Lower leg skin (tissue), 4 donors: ENCODE measurements at regions not wholly inside any gene's neighbourhood (a gene's known extent, or its start where the extent isn't known, plus 50 kb on each side); places are given as distances from the start of the nearest gene placed in this dataset.

Experiments used
- DNase-seq, 2 donors: peaks; one replicate each; pipeline ENCODE4 v3.0.0-alpha.2; 2019; ENCODE audit warnings: low spot score in 2 of 2
- H3K4me3 ChIP-seq: fragments of 200-600 bp; sonication (generic); 2 replicates; pipeline ENCODE4 v1.5.1; 2017; ENCODE audit warnings: mild to moderate bottlenecking, low read depth; ENCODE audit not compliant: poor library complexity, severe bottlenecking
- POLR2A ChIP-seq, 2 donors: fragments of 450-650 bp; IDR thresholded peaks; one replicate each; pipeline ENCODE4 v1.6.1; 2016 to 2017; ENCODE audit warnings: antibody characterized with exemption in 2 of 2, mild to moderate bottlenecking in 1 of 2, moderate library complexity in 1 of 2
- WGBS, 2 donors: methylation state at CpG; one replicate each; pipeline ENCODE4 v1.1.5; 2018; 5-methylcytosine and 5-hydroxymethylcytosine counted together
- intact Hi-C: fragments of 100-400 bp; cut with DNase I; formaldehyde crosslinking; loops from one replicate; pipeline ENCODE4 v1.15.0; 2023; ENCODE audit warnings: low total_unique reads
- TF ChIP-seq, protein P1 (sequence below), 3 donors: fragments of 450-650 bp; IDR thresholded peaks; one replicate each; pipeline ENCODE4 v1.5.1; 2016; ENCODE audit warnings: antibody characterized with exemption in 3 of 3, mild to moderate bottlenecking in 3 of 3, moderate library complexity in 2 of 3

DNA sequence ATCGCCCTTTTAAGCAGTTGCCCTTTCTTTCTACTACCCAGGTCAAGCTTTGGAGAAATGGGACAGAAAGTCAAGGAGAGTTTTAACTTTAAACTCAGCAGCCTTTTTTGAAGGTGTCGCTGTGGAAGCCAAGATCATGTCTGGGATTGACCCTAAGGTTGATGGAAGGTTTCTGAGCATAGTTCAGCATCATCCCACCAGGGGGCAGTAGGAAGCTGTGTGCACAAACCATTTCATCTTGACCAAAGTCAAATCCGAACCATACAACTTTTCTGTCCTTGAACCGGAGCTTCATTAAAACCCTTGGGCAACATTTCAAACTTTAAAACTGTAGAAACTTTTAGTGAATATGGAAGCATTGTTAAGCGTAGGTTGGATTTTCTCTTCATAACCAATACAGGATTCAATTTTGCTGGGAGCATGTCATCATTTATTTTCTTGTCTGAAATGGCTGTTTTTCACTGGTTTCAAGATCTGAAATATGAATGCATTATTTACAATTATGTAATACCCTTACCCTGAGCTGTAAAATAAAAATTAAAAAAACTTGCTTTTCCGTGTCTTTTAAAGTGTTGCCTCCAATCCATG, 214.4 kb upstream of the KIAA1217 start:
- 24 to 32% methylated on average over 6 of the region's 6 CpGs for WGBS, 2 donors
- TF ChIP-seq, protein P1, sequence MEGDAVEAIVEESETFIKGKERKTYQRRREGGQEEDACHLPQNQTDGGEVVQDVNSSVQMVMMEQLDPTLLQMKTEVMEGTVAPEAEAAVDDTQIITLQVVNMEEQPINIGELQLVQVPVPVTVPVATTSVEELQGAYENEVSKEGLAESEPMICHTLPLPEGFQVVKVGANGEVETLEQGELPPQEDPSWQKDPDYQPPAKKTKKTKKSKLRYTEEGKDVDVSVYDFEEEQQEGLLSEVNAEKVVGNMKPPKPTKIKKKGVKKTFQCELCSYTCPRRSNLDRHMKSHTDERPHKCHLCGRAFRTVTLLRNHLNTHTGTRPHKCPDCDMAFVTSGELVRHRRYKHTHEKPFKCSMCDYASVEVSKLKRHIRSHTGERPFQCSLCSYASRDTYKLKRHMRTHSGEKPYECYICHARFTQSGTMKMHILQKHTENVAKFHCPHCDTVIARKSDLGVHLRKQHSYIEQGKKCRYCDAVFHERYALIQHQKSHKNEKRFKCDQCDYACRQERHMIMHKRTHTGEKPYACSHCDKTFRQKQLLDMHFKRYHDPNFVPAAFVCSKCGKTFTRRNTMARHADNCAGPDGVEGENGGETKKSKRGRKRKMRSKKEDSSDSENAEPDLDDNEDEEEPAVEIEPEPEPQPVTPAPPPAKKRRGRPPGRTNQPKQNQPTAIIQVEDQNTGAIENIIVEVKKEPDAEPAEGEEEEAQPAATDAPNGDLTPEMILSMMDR (IDR thresholded peaks at IDR 0.05), result no peak
- TF ChIP-seq POLR2A (IDR thresholded peaks at IDR 0.05), result no peak
- peak; percentile 55 to 89 for DNase-seq
- no peak overlapping the region for H3K4me3 ChIP-seq
- intact Hi-C loops, result loop anchor here (10.0 kb wide), 2 partner anchors 210 to 530 kb away; partner anchors contain the start of gene KIAA1217

DNA sequence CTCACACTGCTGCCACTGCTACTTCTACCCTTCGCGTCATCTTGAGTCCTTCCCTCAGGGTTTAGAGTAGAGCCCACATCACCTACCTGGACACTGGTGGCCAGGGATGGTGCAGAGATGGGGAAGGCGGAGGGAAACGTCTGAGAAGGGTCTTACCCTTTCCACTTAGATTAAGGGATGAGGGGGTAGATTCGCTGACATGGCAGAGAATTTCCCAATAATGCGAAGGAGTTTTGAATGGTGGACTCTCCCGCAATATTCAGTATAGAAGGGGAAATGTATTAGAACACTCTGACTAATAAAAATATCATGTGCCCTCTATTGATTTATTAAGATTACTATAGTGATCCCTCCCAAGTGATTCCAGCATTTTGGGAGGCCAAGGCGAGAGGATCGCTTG, 209.5 kb upstream of the KIAA1217 start:
- DNase-seq, result no peak
- H3K4me3 ChIP-seq, result no peak overlapping the region
- TF ChIP-seq, protein P1 (IDR thresholded peaks at IDR 0.05), result no peak
- no peak for TF ChIP-seq POLR2A (IDR thresholded peaks at IDR 0.05)
- intact Hi-C loops, result loop anchor here (10.0 kb wide), 2 partner anchors 205 to 525 kb away; partner anchors contain the start of gene KIAA1217
- 96 to 97% methylated on average over 9 of the region's 9 CpGs for WGBS, 2 donors

DNA sequence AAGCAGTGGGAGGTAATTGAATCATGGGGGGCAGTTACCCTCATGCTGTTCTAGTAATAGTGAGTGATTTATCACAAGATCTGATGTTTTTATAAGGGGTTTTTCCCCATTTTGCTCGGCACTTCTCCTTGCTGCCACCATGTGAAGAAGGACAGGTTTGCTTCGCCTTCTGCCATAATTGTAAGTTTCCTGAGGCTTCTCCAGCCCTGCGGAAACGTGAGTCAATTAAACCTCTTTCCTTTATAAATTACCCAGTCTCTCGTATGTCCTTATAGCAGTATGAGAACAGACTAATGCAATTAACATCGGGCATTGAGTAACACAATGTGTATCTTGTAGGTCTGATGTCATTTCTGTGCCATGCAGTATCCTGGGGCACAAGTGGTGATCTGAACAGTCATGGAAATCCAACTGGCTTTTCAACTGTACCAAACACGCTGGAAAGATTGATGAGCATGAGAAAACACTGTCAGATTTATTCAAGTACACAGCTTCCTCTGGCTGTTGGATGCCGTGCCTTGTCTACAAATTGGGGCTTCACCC, 208.6 kb upstream of the KIAA1217 start:
- no peak overlapping the region for H3K4me3 ChIP-seq
- 62 to 72% methylated on average over 8 of the region's 8 CpGs for WGBS, 2 donors
- TF ChIP-seq, protein P1 (IDR thresholded peaks at IDR 0.05), result no peak
- TF ChIP-seq POLR2A (IDR thresholded peaks at IDR 0.05), result no peak
- intact Hi-C loops, result no loop called here
- no peak for DNase-seq

DNA sequence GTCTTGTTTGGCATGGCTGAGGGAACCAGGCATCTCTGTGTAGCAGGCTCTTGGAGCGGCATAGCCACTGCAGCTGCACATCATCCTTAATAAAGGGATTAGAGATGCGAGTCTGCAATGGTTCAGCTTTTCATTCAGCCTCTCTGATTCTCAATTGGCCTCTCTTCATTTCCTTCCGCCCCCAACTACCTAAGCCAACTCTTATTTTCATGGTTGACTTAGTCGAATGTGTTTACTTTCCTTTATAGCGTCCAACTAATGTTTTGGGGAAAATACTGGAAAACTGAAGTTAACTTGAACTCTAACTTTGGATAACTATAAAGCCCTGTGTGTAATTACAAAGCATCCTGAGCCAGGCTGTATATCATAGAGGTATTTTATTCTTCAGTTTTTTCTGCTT, 202.2 kb upstream of the KIAA1217 start:
- TF ChIP-seq, protein P1 (IDR thresholded peaks at IDR 0.05), result no peak
- no peak for TF ChIP-seq POLR2A (IDR thresholded peaks at IDR 0.05)
- DNase-seq, result no peak
- no peak overlapping the region for H3K4me3 ChIP-seq
- intact Hi-C loops, result no loop called here
- 89% methylated on average over 5 of the region's 5 CpGs for WGBS, 2 donors

DNA sequence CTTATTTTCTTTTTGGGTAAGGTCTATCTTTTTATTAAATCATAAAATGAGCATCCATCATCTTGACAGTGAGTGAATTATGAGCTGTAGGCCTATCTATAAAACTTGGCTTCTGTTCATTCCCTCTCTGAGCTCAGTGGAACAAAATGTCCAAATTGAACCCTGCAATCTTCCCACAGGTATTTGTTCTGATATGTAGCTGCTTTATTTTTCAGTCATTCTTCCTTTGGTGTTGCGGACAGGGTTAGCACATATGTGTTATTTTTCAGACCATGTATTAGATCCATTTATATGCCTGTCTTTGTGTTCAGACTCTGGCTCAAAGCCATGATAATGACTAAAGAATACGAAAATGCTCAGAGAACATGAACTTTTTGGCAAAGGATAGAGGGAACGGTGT, 201.6 kb upstream of the KIAA1217 start:
- DNase-seq, result no peak
- intact Hi-C loops, result no loop called here
- TF ChIP-seq, protein P1 (IDR thresholded peaks at IDR 0.05), result no peak
- no peak for TF ChIP-seq POLR2A (IDR thresholded peaks at IDR 0.05)
- 61 to 62% methylated on average over 3 of the region's 3 CpGs for WGBS, 2 donors
- H3K4me3 ChIP-seq, result no peak overlapping the region
